ENCODE measurements at regions not wholly inside any gene's neighbourhood (a gene's known extent, or its start where the extent isn't known, plus 50 kb on each side); places are given as distances from the start of the nearest gene placed in this dataset.
A peak's percentile ranks its signal among the peaks of the same experiment; 100 is the strongest.

DNA sequence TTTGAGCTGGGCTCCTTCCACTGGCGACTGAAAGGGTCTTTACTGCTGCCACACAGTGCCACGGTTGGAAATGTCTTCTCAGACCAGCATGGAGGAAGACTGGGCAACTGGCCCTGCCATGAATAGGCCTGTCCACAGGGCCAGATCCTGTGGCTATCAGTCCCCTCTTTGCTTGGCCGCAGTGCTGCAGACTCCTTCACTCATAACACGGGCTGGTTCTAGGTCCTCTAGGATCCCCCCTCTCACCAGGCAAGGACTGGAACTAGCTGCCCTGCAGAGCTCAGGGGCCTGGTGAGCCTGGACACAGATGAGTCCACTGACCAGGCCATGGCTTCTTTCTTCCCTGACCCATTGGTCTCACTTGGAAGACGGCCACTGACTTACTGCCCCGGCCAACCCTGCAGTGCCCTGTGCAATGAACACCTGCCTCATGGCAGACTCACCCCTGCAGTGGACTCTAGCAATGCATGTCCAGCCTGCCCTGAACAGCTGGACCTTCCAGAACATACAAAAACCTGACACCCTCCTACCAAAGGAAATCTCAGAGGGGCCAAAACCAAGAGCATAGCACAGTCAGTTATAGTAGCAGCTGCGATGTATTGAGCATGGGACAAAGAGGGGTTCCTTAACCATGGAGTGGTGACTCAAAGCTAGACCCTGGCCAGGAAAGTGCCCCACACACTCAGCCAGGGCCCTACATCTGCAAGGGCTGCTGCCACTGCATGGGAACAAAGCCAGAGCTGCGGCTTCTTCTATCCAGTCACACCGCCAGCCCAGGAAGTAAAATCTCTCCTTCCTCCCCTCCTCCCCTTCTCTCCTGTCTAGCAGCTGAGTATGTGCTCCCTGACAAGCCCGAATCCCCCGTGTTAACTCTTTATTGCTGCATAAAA lies 72.1 kb upstream of the ITGA11 start:
- Histone ChIP-seq H4K91ac (ENCODE audit: insufficient read depth, low read depth, low read length) (peak overlapping the region; percentile 28; the same call in 1 of the 2 replicates), H4K20me1 (ENCODE audit: insufficient read depth, low read length) (no peaks in the 10 kb centered on the region), H3K9ac (ENCODE audit: low read depth, low read length) (no peak overlapping the region), H3K27ac (ENCODE audit: insufficient read depth, low read length) (no peak overlapping the region), H2AFZ (replicated peaks; ENCODE audit: low read length, poor library complexity) (peak overlapping the region; percentile 77), H3K4ac (ENCODE audit: low read depth, low read length) (peak overlapping the region; percentile 82), H3K9me3 (ENCODE audit: control insufficient read depth, insufficient read depth, low read length) (no peaks in the 10 kb centered on the region), H4K8ac (ENCODE audit: low read depth in 2 of 2, low read length in 2 of 2) (peak overlapping the region; percentile 15 to 70; a peak in 3 of 4 replicates), H2AK9ac (replicated peaks; ENCODE audit: low read depth, low read length, poor library complexity) (peak overlapping the region; percentile 71), H2BK120ac (ENCODE audit: low read depth, low read length) (peak overlapping the region; percentile 83), H2BK20ac (ENCODE audit: low read depth, low read length) (peak overlapping the region; percentile 79), H3K4me3 (ENCODE audit: insufficient read depth, low read depth, low read length) (no peak overlapping the region), H3K18ac (ENCODE audit: low read depth, low read length) (peak overlapping the region; percentile 79), H3K4me2 (ENCODE audit: low read depth, low read length) (peak overlapping the region; percentile 44), H4K5ac (ENCODE audit: low read depth, low read length) (peak overlapping the region; percentile 81), H2BK5ac (ENCODE audit: low read depth, low read length, poor library complexity, severe bottlenecking) (no peak overlapping the region), H2AK5ac (ENCODE audit: low read depth, low read length) (peak overlapping the region; percentile 39; the same call in 1 of the 2 replicates), H3K23ac (ENCODE audit: low read depth, low read length) (no peak overlapping the region), H2BK15ac (ENCODE audit: low read depth, low read length) (peak overlapping the region; percentile 69; the same call in 1 of the 3 replicates), H3K56ac (ENCODE audit: extremely low read depth, insufficient read depth, low read length) (no peak overlapping the region), H3K9me1 (ENCODE audit: insufficient read depth, low read length) (peaks cover 12% of the 10 kb centered on the region), H3K14ac (replicated peaks; ENCODE audit: low read depth, low read length) (peak overlapping the region; percentile 96), H3K79me1 (ENCODE audit: low read depth in 1 of 2, low read length in 2 of 2) (no peaks in the 10 kb centered on the region), H3K36me3 (ENCODE audit: control insufficient read depth, insufficient read depth, low read length) (no peaks in the 10 kb centered on the region), H3K27me3 (ENCODE audit: control insufficient read depth, insufficient read depth, low read length) (peaks cover 2% of the 10 kb centered on the region; the same call in 1 of the 2 replicates), H3K4me1 (ENCODE audit: control insufficient read depth, insufficient read depth, low read length) (peaks cover 11% of the 10 kb centered on the region)
- dilution Hi-C loops (cut with HindIII; ENCODE audit: low sequenced_read_pairs, unreplicated experiment), result no loop called here
- DNase-seq (peak; percentile 48), ATAC-seq (ENCODE audit: low read depth) (peak; percentile 80)
- no peak for TF ChIP-seq CEBPB (IDR thresholded peaks at IDR 0.05; ENCODE audit: low read depth, low read length)
- WGBS, 2 experiments (ENCODE audit: extremely low coverage in 2 of 2, insufficient read length in 1 of 2), result 72% methylated on average over 7 of the region's 11 CpGs; no CpG with 5 or more reads in 1 of the 2 experiments
- in situ Hi-C loops (cut with MboI; ENCODE audit: low sequenced_read_pairs), result no loop called here
- ChIA-PET CTCF (interaction anchor here (0.9 kb wide), 1 partner anchor 11 kb away, joined by 4 read pairs; no protein-coding TSS in a partner anchor), POLR2A (ENCODE audit: unreplicated experiment) (interaction anchor here (0.7 kb wide), 1 partner anchor 24 kb away, joined by 4 read pairs; no protein-coding TSS in a partner anchor)
- no TSS peak for BruUV-seq (replicated peaks)
- intact Hi-C loops (cut with micrococcal nuclease), result no loop called here

All from IMR-90 (cell line).